IMR-90 (cell line): ENCODE measurements at regions not wholly inside any gene's neighbourhood (a gene's known extent, or its start where the extent isn't known, plus 50 kb on each side); places are given as distances from the start of the nearest gene placed in this dataset.

Experiments used
- ATAC-seq: fragments of 200-7000 bp; cut with Tn5 transposase; 2 replicates; pipeline ENCODE4 v1.9.1; 2020; ENCODE audit warnings: low read depth, mild to moderate bottlenecking, moderate library complexity
- BruUV-seq: library from RNA; stranded (reverse); fragments of 400-500 nt; replicated peaks from 2 replicates; lab custom pipeline; 2021; lab: Mats Ljungman, UMichigan
- CTCF ChIA-PET: fragments of 300-600 bp; formaldehyde crosslinking; extraction: SDS; loops from one replicate; lab custom pipeline; 2021; ENCODE audit warnings: antibody characterized with exemption; lab: Yijun Ruan, JAX
- POLR2A ChIA-PET: fragments of 300-600 bp; sonication (Branson Sonifier 250); formaldehyde crosslinking; loops from one replicate; lab custom pipeline; 2022; ENCODE audit warnings: antibody characterized with exemption; ENCODE audit not compliant: unreplicated experiment; lab: Charles Lee
- DNase-seq: peaks from one replicate; pipeline ENCODE4 v3.0.0; 2013
- H2AFZ ChIP-seq: replicated peaks from 2 replicates; pipeline ENCODE3; 2013; ENCODE audit warnings: low read length, mild to moderate bottlenecking; ENCODE audit not compliant: poor library complexity
- H2AK5ac ChIP-seq: 2 replicates; pipeline ENCODE4 v1.6.1; 2013; ENCODE audit warnings: low read depth, low read length, inconsistent platforms
- H2AK9ac ChIP-seq: replicated peaks from 2 replicates; pipeline ENCODE3; 2013; ENCODE audit warnings: mild to moderate bottlenecking, low read depth, low read length, moderate library complexity; ENCODE audit not compliant: poor library complexity
- H2BK120ac ChIP-seq: 2 replicates; pipeline ENCODE4 v1.6.1; 2013; ENCODE audit warnings: low read depth, low read length, inconsistent platforms
- H2BK15ac ChIP-seq: 3 replicates; pipeline ENCODE4 v1.6.1; 2013; ENCODE audit warnings: low read depth, low read length, inconsistent platforms
- H2BK20ac ChIP-seq: 2 replicates; pipeline ENCODE4 v1.6.1; 2013; ENCODE audit warnings: low read depth, mild to moderate bottlenecking, inconsistent platforms, low read length, moderate library complexity
- H2BK5ac ChIP-seq: 2 replicates; pipeline ENCODE4 v1.6.1; 2013; ENCODE audit warnings: mild to moderate bottlenecking, low read depth, low read length, inconsistent platforms; ENCODE audit not compliant: poor library complexity, severe bottlenecking
- H3K14ac ChIP-seq: replicated peaks from 2 replicates; pipeline ENCODE4 v1.6.1; 2013; ENCODE audit warnings: low read depth, low read length, inconsistent platforms
- H3K18ac ChIP-seq: 2 replicates; pipeline ENCODE4 v1.6.1; 2013; ENCODE audit warnings: low read depth, low read length, control low read depth
- H3K23ac ChIP-seq: 2 replicates; pipeline ENCODE4 v1.6.1; 2013; ENCODE audit warnings: low read depth, low read length, inconsistent platforms
- H3K27ac ChIP-seq: 2 replicates; pipeline ENCODE4 v1.5.1; 2013; ENCODE audit warnings: mild to moderate bottlenecking, control low read depth, low read length; ENCODE audit not compliant: insufficient read depth
- H3K27me3 ChIP-seq: 2 replicates; pipeline ENCODE4 v1.6.1; 2013; ENCODE audit warnings: low read length; ENCODE audit not compliant: control insufficient read depth, insufficient read depth
- H3K36me3 ChIP-seq: 2 replicates; pipeline ENCODE4 v1.6.1; 2013; ENCODE audit warnings: low read length, mixed read lengths; ENCODE audit not compliant: control insufficient read depth, insufficient read depth
- H3K4ac ChIP-seq: 2 replicates; pipeline ENCODE4 v1.6.1; 2013; ENCODE audit warnings: low read depth, low read length, inconsistent platforms
- H3K4me1 ChIP-seq: 2 replicates; pipeline ENCODE4 v1.6.1; 2013; ENCODE audit warnings: low read length, mixed read lengths; ENCODE audit not compliant: control insufficient read depth, insufficient read depth
- H3K4me2 ChIP-seq: 2 replicates; pipeline ENCODE4 v1.6.1; 2013; ENCODE audit warnings: low read depth, mild to moderate bottlenecking, control low read depth, low read length, moderate library complexity
- H3K4me3 ChIP-seq: 2 replicates; pipeline ENCODE4 v1.5.1; 2013; ENCODE audit warnings: low read depth, mild to moderate bottlenecking, control low read depth, low read length, moderate library complexity; ENCODE audit not compliant: insufficient read depth
- H3K56ac ChIP-seq: 2 replicates; pipeline ENCODE4 v1.6.1; 2013; ENCODE audit warnings: low read length, inconsistent platforms; ENCODE audit not compliant: insufficient read depth; ENCODE audit errors: extremely low read depth
- H3K79me1 ChIP-seq, 2 experiments: 2 replicates each; pipeline ENCODE4 v1.6.1; 2013; ENCODE audit warnings: low read length in 2 of 2, inconsistent platforms in 1 of 2, low read depth in 1 of 2
- H3K9ac ChIP-seq: 2 replicates; pipeline ENCODE4 v1.6.1; 2013; ENCODE audit warnings: low read depth, low read length, control low read depth
- H3K9me1 ChIP-seq: 2 replicates; pipeline ENCODE4 v1.6.1; 2013; ENCODE audit warnings: low read length, inconsistent platforms; ENCODE audit not compliant: insufficient read depth
- H3K9me3 ChIP-seq: 2 replicates; pipeline ENCODE4 v1.6.1; 2013; ENCODE audit warnings: low read length; ENCODE audit not compliant: control insufficient read depth, insufficient read depth
- H4K20me1 ChIP-seq: 2 replicates; pipeline ENCODE4 v1.6.1; 2013; ENCODE audit warnings: low read length, inconsistent platforms; ENCODE audit not compliant: insufficient read depth
- H4K5ac ChIP-seq: 2 replicates; pipeline ENCODE4 v1.6.1; 2013; ENCODE audit warnings: mild to moderate bottlenecking, low read depth, low read length, control low read depth
- H4K8ac ChIP-seq, 2 experiments: 2 replicates each; pipeline ENCODE4 v1.6.1; 2013; ENCODE audit warnings: low read depth in 2 of 2, low read length in 2 of 2, control low read depth in 1 of 2, inconsistent platforms in 1 of 2
- H4K91ac ChIP-seq: 2 replicates; pipeline ENCODE4 v1.6.1; 2013; ENCODE audit warnings: low read depth, low read length, inconsistent platforms; ENCODE audit not compliant: insufficient read depth
- CHD1 ChIP-seq: IDR thresholded peaks from 2 replicates; pipeline ENCODE4 v1.6.1; 2012; ENCODE audit warnings: low read depth, low read length, improper control_type of control experiment
- MAFK ChIP-seq: IDR thresholded peaks from 2 replicates; pipeline ENCODE4 v1.6.1; 2012; ENCODE audit warnings: low read depth, low read length, improper control_type of control experiment
- POLR2A ChIP-seq: IDR thresholded peaks from 2 replicates; pipeline ENCODE4 v1.6.1; 2012; ENCODE audit warnings: mild to moderate bottlenecking, low read depth, low read length
- RFX5 ChIP-seq: IDR thresholded peaks from 2 replicates; pipeline ENCODE4 v1.8.0; 2012; ENCODE audit warnings: low read depth, mild to moderate bottlenecking, low read length, moderate library complexity
- WGBS, 2 experiments: methylation state at CpG; one replicate each; pipeline versions ENCODE4 v1.1.5 to v1.1.7; 2013; ENCODE audit warnings: missing lambda C conversion rate in 2 of 2; ENCODE audit not compliant: insufficient read length in 1 of 2; ENCODE audit errors: extremely low coverage in 2 of 2; 5-methylcytosine and 5-hydroxymethylcytosine counted together
- dilution Hi-C: fragments of 300-500 bp; cut with HindIII; formaldehyde crosslinking; loops from one replicate; pipeline ENCODE4 v1.14.3; 2018; ENCODE audit warnings: low sequenced_read_pairs; ENCODE audit not compliant: unreplicated experiment
- in situ Hi-C: fragments of 300-500 bp; cut with MboI; formaldehyde crosslinking; loops from 3 replicates; pipeline ENCODE4 v1.14.3; 2019; ENCODE audit warnings: low sequenced_read_pairs, inconsistent platforms, mixed read lengths
- intact Hi-C: fragments of 100-400 bp; cut with micrococcal nuclease; formaldehyde crosslinking; loops from 2 replicates; pipeline ENCODE4 v1.10.0; 2022

DNA sequence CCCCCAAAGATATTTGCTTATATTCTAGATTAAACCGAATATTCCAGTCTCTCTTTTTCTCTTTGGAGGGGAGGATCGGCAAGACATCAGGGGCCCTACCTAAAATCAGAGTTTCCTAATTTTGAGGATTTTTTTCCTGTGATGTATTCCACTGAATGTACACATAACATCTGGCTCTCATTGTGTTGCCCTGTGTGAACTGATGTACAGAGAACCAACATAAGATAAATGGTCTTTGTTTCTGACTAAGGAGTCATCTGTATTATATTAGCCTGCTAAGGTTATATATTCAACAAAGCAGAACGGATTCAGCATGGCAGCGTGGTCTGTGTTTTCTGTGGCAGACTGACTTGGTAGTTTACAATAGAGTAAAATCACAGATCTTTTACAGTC lies 114.8 kb upstream of the NCAM2 start:
- no peak overlapping the region for H2BK5ac ChIP-seq
- WGBS, 2 experiments: no CpG with 5 or more reads among the region's 4 CpGs
- H4K91ac ChIP-seq: no peak overlapping the region
- no peak overlapping the region for H2AFZ ChIP-seq
- H2BK20ac ChIP-seq: no peak overlapping the region
- no peak overlapping the region for H3K18ac ChIP-seq
- ATAC-seq: no peak
- H2BK120ac ChIP-seq: no peak overlapping the region
- H3K23ac ChIP-seq: no peak overlapping the region
- no peak overlapping the region for H3K9ac ChIP-seq
- no peak for TF ChIP-seq CHD1
- no peak for TF ChIP-seq POLR2A
- TF ChIP-seq MAFK: no peak
- TF ChIP-seq RFX5: no peak
- CTCF ChIA-PET: no interaction called here
- H3K9me3 ChIP-seq: 0 out of 2 replicates have a peak, but pooled peaks cover 2% of the 10 kb centered on the region
- intact Hi-C loops: no loop called here
- no peak overlapping the region for H3K4ac ChIP-seq
- H3K14ac ChIP-seq: no peak overlapping the region
- no peak overlapping the region for H2AK9ac ChIP-seq
- in situ Hi-C loops: no loop called here
- no peaks in the 10 kb centered on the region for H3K36me3 ChIP-seq
- no peaks in the 10 kb centered on the region for H3K27me3 ChIP-seq
- H4K5ac ChIP-seq: no peak overlapping the region
- H3K79me1 ChIP-seq: no peaks in the 10 kb centered on the region
- H2AK5ac ChIP-seq: no peak overlapping the region
- H4K8ac ChIP-seq: no peak overlapping the region
- H3K4me2 ChIP-seq: no peak overlapping the region
- POLR2A ChIA-PET: no interaction called here
- no peak overlapping the region for H3K4me3 ChIP-seq
- no peak for DNase-seq
- BruUV-seq: no TSS peak
- H3K4me1 ChIP-seq: no peaks in the 10 kb centered on the region
- no peaks in the 10 kb centered on the region for H4K20me1 ChIP-seq
- dilution Hi-C loops: no loop called here
- no peak overlapping the region for H3K27ac ChIP-seq
- no peak overlapping the region for H3K56ac ChIP-seq
- H2BK15ac ChIP-seq: no peak overlapping the region
- H3K9me1 ChIP-seq: no peaks in the 10 kb centered on the region
